Osteocyte (in vitro differentiated cells): ENCODE measurements at regions not wholly inside any gene's neighbourhood (a gene's known extent, or its start where the extent isn't known, plus 50 kb on each side); places are given as distances from the start of the nearest gene placed in this dataset.

ENCODE experiments used
- DNase-seq: peaks from one replicate; pipeline ENCODE4 v3.0.0; 2021; ENCODE audit warnings: mixed read lengths; ENCODE audit not compliant: unreplicated experiment; ENCODE audit errors: extremely low spot score
- H3K27ac Mint-ChIP-seq: one replicate; pipeline ENCODE4 v1.8.0; 2021; ENCODE audit warnings: mild to moderate bottlenecking, mixed read lengths; ENCODE audit not compliant: unreplicated experiment
- H3K27me3 Mint-ChIP-seq: one replicate; pipeline ENCODE4 v1.8.0; 2021; ENCODE audit warnings: mixed read lengths; ENCODE audit not compliant: unreplicated experiment
- H3K36me3 Mint-ChIP-seq: one replicate; pipeline ENCODE4 v1.8.0; 2021; ENCODE audit warnings: mixed read lengths; ENCODE audit not compliant: unreplicated experiment
- H3K4me1 Mint-ChIP-seq: one replicate; pipeline ENCODE4 v1.8.0; 2021; ENCODE audit warnings: mixed read lengths; ENCODE audit not compliant: unreplicated experiment
- H3K4me3 Mint-ChIP-seq: one replicate; pipeline ENCODE4 v1.8.0; 2021; ENCODE audit warnings: mild to moderate bottlenecking, moderate library complexity, mixed read lengths; ENCODE audit not compliant: unreplicated experiment
- H3K9me3 Mint-ChIP-seq: one replicate; pipeline ENCODE4 v1.8.0; 2021; ENCODE audit warnings: mixed read lengths; ENCODE audit not compliant: unreplicated experiment
- TF ChIP-seq, protein P1 (sequence below): fragments of 200-600 bp; sonication (generic); IDR thresholded peaks from 2 replicates; pipeline ENCODE4 v1.5.0; 2021; ENCODE audit warnings: antibody characterized with exemption, mild to moderate bottlenecking, moderate library complexity

DNA sequence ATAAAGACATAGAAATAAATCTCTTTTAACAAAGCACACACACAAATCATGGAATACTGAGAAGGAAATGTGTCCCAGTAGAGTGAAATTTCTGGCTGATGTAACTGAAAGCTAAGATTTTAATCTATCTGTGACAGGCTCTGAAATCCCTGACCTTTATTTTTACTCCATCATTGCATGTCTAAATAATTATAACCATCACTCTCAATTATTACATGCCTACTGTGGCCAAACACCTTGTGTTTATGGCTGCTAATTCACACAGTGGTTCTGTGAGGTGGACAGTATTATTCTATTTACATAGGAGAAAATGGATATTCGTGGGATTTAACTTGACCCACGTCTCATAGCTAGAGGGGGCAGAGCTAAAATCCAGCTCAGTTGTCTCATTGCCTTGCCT lies 438.1 kb downstream of the TLL1 start:
- TF ChIP-seq, protein P1, sequence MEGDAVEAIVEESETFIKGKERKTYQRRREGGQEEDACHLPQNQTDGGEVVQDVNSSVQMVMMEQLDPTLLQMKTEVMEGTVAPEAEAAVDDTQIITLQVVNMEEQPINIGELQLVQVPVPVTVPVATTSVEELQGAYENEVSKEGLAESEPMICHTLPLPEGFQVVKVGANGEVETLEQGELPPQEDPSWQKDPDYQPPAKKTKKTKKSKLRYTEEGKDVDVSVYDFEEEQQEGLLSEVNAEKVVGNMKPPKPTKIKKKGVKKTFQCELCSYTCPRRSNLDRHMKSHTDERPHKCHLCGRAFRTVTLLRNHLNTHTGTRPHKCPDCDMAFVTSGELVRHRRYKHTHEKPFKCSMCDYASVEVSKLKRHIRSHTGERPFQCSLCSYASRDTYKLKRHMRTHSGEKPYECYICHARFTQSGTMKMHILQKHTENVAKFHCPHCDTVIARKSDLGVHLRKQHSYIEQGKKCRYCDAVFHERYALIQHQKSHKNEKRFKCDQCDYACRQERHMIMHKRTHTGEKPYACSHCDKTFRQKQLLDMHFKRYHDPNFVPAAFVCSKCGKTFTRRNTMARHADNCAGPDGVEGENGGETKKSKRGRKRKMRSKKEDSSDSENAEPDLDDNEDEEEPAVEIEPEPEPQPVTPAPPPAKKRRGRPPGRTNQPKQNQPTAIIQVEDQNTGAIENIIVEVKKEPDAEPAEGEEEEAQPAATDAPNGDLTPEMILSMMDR, result no peak
- Mint-ChIP-seq H3K27ac (no peak overlapping the region), H3K4me3 (no peak overlapping the region), H3K36me3 (no peaks in the 10 kb centered on the region), H3K4me1 (no peaks in the 10 kb centered on the region), H3K27me3 (peaks cover 22% of the 10 kb centered on the region), H3K9me3 (no peaks in the 10 kb centered on the region)
- no peak for DNase-seq

DNA sequence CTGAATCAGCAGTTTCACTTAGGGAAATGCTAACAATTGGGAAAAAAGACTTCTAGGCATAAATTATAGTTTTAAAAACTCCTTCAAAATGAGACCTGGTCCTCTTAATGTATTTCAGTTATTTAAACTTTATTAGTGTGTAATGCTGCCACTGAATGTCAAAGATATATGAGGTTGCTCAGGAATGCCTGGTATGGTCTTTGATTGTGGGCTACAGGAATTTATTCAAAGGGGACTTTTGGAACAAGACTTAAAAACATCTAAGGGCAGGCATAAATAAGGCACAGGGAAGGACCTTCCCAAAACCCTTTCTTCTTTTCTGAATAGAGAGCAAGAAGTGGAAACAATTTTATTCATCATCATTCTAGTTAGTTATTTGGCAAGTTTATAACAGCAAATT lies 439.1 kb downstream of the TLL1 start:
- peaks cover 27% of the 10 kb centered on the region for H3K27me3 Mint-ChIP-seq
- TF ChIP-seq, protein P1, result no peak
- DNase-seq, result no peak

DNA sequence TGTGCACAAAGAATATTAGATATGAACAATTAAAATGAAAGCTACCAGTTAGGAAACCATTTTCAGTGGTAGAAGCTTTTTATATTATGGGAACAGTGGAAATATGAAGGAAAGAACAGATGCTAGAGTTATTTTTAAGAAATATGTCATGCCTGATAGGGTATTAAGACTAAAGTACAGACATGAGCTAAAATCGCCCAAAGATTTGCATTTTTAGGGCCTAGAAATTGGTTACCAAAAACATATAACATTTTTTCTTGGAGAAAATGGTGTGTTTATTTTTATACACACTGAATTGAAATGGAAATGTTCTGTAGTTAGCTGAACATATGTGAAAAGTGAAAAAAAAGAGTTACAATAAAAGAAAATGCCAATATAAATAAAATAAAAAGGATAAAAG lies 441.9 kb downstream of the TLL1 start:
- H3K36me3 Mint-ChIP-seq, result no peaks in the 10 kb centered on the region
- TF ChIP-seq, protein P1, result no peak
- no peak for DNase-seq
- H3K27me3 Mint-ChIP-seq, result peaks cover 33% of the 10 kb centered on the region
- no peaks in the 10 kb centered on the region for H3K9me3 Mint-ChIP-seq
- H3K4me1 Mint-ChIP-seq, result no peaks in the 10 kb centered on the region
- H3K27ac Mint-ChIP-seq, result no peak overlapping the region
- H3K4me3 Mint-ChIP-seq, result no peak overlapping the region

More for the DNA sequence above, 439.1 kb downstream of the TLL1 start:
- no peak overlapping the region for H3K27ac Mint-ChIP-seq
- H3K4me1 Mint-ChIP-seq, result no peaks in the 10 kb centered on the region
- H3K36me3 Mint-ChIP-seq, result no peaks in the 10 kb centered on the region
- no peaks in the 10 kb centered on the region for H3K9me3 Mint-ChIP-seq
- H3K4me3 Mint-ChIP-seq, result no peak overlapping the region

DNA sequence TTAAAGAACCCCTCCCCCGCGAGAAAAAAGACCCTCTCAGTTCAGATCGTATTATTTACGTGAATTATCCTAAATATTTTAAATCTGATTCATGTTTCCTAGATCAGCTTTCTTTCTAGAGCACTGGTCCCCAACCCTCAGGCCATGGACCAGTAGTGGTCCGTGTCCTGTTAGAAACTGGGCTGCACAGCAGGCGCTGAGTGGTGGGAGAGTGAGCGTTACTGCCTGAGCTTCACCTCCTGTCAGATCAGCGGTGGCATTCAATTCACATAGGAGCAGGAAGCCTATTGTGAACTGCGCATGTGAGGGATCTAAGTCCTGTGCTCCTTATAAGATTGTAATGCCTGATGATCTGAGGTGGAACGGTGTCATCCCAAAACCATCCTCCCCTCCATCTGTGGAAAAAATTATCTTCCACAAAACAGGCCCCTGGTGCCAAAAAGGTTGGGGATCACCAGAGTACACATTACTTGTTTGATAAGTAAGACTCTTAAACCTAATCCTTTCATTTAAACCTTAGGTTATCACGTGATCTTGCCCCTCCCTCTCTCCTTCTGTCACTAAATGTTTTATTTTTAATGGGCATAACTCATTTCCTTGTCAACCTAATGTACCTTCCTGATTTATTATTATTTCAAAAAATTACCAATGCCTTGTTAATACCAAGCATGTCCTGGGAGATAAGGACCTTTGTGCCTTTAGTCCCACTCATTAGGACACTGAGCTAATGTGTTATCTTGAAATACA lies 442.9 kb downstream of the TLL1 start:
- no peak for DNase-seq
- Mint-ChIP-seq H3K36me3 (no peaks in the 10 kb centered on the region), H3K4me3 (no peak overlapping the region), H3K27me3 (peaks cover 29% of the 10 kb centered on the region), H3K4me1 (no peaks in the 10 kb centered on the region), H3K27ac (no peak overlapping the region), H3K9me3 (no peaks in the 10 kb centered on the region)
- TF ChIP-seq, protein P1, result no peak

DNA sequence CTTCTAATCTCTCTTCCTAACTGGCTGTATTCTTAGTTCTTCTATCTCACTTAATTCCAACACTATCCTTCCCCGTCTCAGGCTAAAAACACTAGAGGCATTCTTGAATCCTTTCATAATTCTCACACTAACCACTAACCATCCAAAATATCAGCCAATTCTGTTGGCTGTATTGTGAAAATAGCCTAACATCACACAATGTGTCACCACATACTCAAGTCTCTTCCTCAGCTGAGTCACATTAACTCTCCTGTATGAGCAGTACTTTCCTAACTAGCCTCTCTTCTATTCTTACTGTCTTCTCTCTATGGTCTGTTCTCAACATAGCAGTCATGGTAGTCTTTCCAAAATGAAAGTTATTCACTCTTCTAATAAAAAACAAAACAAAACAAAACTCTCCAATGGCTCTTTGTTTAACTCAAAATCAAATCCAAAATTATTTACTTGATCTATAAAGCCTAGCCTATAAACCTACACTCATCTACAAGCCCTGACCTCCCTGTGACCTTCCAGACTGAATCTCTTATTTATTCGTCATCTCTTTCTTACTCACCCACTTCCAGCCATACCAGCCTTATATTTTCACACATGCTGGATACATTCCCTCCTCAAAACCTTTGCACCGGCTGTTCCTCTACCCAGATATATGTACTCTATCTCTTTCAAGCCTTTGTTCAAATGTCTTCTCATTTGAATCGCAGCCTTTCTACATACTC lies 445.9 kb downstream of the TLL1 start:
- no peaks in the 10 kb centered on the region for H3K36me3 Mint-ChIP-seq
- peaks cover 28% of the 10 kb centered on the region for H3K27me3 Mint-ChIP-seq
- no peaks in the 10 kb centered on the region for H3K9me3 Mint-ChIP-seq
- no peak overlapping the region for H3K27ac Mint-ChIP-seq
- no peak for DNase-seq
- TF ChIP-seq, protein P1, result no peak
- H3K4me3 Mint-ChIP-seq, result no peak overlapping the region
- H3K4me1 Mint-ChIP-seq, result no peaks in the 10 kb centered on the region
